Nephron progenitor cell (in vitro differentiated cells): ENCODE measurements at regions not wholly inside any gene's neighbourhood (a gene's known extent, or its start where the extent isn't known, plus 50 kb on each side); places are given as distances from the start of the nearest gene placed in this dataset.

ENCODE experiments used
- DNase-seq: peaks from one replicate; pipeline ENCODE4 v3.0.0; 2021
- H3K27ac Mint-ChIP-seq: 2 replicates; pipeline ENCODE4 v1.8.0; 2021; ENCODE audit warnings: mild to moderate bottlenecking, moderate library complexity, mixed read lengths
- H3K27me3 Mint-ChIP-seq: 2 replicates; pipeline ENCODE4 v1.8.0; 2021; ENCODE audit warnings: mild to moderate bottlenecking, low read depth, mixed read lengths; ENCODE audit not compliant: poor library complexity
- H3K36me3 Mint-ChIP-seq: 2 replicates; pipeline ENCODE4 v1.8.0; 2021; ENCODE audit warnings: low read depth, mixed read lengths
- H3K4me1 Mint-ChIP-seq: 2 replicates; pipeline ENCODE4 v1.8.0; 2021; ENCODE audit warnings: mixed read lengths
- H3K4me3 Mint-ChIP-seq: 2 replicates; pipeline ENCODE4 v1.8.0; 2021; ENCODE audit warnings: mild to moderate bottlenecking, moderate library complexity, mixed read lengths
- H3K9me3 Mint-ChIP-seq: 2 replicates; pipeline ENCODE4 v1.8.0; 2021; ENCODE audit warnings: mild to moderate bottlenecking, moderate library complexity, mixed read lengths
- TF ChIP-seq, protein P1 (sequence below): fragments of 200-600 bp; sonication (generic); IDR thresholded peaks from 2 replicates; pipeline ENCODE4 v1.5.0; 2021; ENCODE audit warnings: antibody characterized with exemption

DNA sequence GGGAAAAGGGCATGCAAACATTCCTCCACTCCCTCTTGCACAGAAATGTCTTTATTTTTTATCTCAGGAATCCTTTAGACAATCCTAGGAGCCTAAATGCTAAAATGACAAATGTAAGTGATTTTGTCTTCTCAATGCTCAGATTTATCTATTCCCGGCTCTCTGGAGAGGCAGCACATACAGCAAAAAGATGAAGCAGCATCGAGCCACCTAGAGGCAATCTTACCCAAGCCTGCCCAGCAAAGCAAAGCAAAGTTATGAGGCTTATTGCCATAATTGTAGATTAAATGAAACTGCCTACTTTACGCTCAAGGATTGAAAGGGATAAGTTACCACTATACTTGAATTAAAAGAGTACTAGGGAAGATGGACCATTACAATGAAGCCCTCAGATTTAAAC is 750.4 kb upstream of the NR2F2 start:
- peaks cover 15% of the 10 kb centered on the region for H3K9me3 Mint-ChIP-seq
- TF ChIP-seq, protein P1, sequence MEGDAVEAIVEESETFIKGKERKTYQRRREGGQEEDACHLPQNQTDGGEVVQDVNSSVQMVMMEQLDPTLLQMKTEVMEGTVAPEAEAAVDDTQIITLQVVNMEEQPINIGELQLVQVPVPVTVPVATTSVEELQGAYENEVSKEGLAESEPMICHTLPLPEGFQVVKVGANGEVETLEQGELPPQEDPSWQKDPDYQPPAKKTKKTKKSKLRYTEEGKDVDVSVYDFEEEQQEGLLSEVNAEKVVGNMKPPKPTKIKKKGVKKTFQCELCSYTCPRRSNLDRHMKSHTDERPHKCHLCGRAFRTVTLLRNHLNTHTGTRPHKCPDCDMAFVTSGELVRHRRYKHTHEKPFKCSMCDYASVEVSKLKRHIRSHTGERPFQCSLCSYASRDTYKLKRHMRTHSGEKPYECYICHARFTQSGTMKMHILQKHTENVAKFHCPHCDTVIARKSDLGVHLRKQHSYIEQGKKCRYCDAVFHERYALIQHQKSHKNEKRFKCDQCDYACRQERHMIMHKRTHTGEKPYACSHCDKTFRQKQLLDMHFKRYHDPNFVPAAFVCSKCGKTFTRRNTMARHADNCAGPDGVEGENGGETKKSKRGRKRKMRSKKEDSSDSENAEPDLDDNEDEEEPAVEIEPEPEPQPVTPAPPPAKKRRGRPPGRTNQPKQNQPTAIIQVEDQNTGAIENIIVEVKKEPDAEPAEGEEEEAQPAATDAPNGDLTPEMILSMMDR = no peak
- H3K27ac Mint-ChIP-seq = no peak overlapping the region
- DNase-seq = no peak
- H3K4me1 Mint-ChIP-seq = peaks cover 43% of the 10 kb centered on the region
- peaks cover 16% of the 10 kb centered on the region for H3K36me3 Mint-ChIP-seq
- no peak overlapping the region for H3K4me3 Mint-ChIP-seq
- H3K27me3 Mint-ChIP-seq = peaks cover 6% of the 10 kb centered on the region

- Mint-ChIP-seq H3K27me3 (peaks cover 6% of the 10 kb centered on the region), H3K4me1 (peaks cover 43% of the 10 kb centered on the region)
- TF ChIP-seq, protein P1 = no peak
These were observed 748.9 kb upstream of the NR2F2 start for GRCh38 chr15:95581595-95581994.

GRCh38 chr15:95584088-95584487 is 746.4 kb upstream of the NR2F2 start:
- Mint-ChIP-seq H3K27ac (no peak overlapping the region), H3K4me3 (no peak overlapping the region), H3K27me3 (peaks cover 3% of the 10 kb centered on the region), H3K9me3 (peaks cover 20% of the 10 kb centered on the region), H3K4me1 (peaks cover 18% of the 10 kb centered on the region), H3K36me3 (peaks cover 26% of the 10 kb centered on the region)
- TF ChIP-seq, protein P1 = no peak
- no peak for DNase-seq

More at GRCh38 chr15:95581595-95581994, 748.9 kb upstream of the NR2F2 start:
- no peak for DNase-seq
- Mint-ChIP-seq H3K27ac (no peak overlapping the region), H3K9me3 (peaks cover 18% of the 10 kb centered on the region), H3K36me3 (peaks cover 24% of the 10 kb centered on the region), H3K4me3 (no peak overlapping the region)

GRCh38 chr15:95588056-95588455 is 742.4 kb upstream of the NR2F2 start:
- peaks cover 20% of the 10 kb centered on the region for H3K9me3 Mint-ChIP-seq
- DNase-seq = no peak
- H3K27ac Mint-ChIP-seq = no peak overlapping the region
- H3K27me3 Mint-ChIP-seq = no peaks in the 10 kb centered on the region
- H3K4me1 Mint-ChIP-seq = no peaks in the 10 kb centered on the region
- H3K4me3 Mint-ChIP-seq = no peak overlapping the region
- peaks cover 26% of the 10 kb centered on the region for H3K36me3 Mint-ChIP-seq
- TF ChIP-seq, protein P1 = no peak

DNA sequence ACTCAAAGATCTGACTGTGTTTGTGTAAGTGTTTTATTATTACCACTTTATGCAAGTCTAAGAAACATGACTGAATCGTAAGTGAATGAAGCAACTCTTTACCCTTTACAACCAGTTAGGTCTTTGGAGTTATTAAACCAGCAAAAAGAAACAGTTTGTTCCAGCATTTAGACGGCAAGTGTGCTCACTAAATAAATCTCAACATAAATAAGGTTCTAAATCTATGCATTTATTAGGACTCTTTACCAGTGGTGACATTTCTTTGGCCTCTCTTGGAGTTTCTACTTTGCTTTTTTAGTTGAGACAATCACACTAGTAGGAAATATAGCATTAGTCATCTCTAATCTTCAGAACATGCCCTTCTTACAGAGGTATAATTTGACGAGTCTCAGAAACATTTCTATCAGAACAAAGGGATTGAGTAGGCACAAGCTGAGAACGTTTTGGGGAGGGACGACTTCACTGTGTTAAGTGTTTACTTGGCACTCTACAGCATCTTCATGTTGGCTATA is 739.9 kb upstream of the NR2F2 start:
- Mint-ChIP-seq H3K36me3 (peaks cover 5% of the 10 kb centered on the region), H3K27me3 (no peaks in the 10 kb centered on the region), H3K27ac (no peak overlapping the region), H3K4me3 (no peak overlapping the region), H3K4me1 (peaks cover 13% of the 10 kb centered on the region), H3K9me3 (peaks cover 3% of the 10 kb centered on the region)
- DNase-seq = no peak
- TF ChIP-seq, protein P1 = no peak

DNA sequence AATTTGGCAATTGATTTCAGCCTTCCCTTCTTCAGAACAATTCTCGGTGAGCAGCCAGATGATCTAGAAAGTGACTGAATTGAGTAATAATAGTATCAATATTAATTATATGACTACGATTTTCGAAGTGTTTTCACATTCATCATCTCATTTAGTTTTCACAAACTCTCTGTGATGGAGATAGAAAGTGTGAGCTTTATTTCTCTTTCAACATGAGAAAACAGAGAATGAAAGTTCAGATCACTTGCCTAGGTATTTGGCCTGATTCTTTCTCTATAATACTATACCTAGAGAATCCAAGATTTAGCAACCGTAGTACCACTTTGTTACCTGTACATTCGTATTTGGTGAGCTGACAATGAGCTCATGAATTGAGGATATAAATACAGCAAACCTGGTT is 739.2 kb upstream of the NR2F2 start:
- DNase-seq = no peak
- Mint-ChIP-seq H3K27me3 (no peaks in the 10 kb centered on the region), H3K4me1 (peaks cover 18% of the 10 kb centered on the region), H3K27ac (no peak overlapping the region), H3K36me3 (peaks cover 4% of the 10 kb centered on the region), H3K4me3 (no peak overlapping the region), H3K9me3 (peaks cover 3% of the 10 kb centered on the region)
- TF ChIP-seq, protein P1 = no peak
